ENCODE measurements at regions not wholly inside any gene's neighbourhood (a gene's known extent, or its start where the extent isn't known, plus 50 kb on each side); places are given as distances from the start of the nearest gene placed in this dataset.

- Histone ChIP-seq H3K36me3 (ENCODE audit: insufficient read depth) (no peaks in the 10 kb centered on the region), H3K4me1 (ENCODE audit: insufficient read depth) (no peaks in the 10 kb centered on the region), H3K79me2 (replicated peaks; ENCODE audit: insufficient read depth) (no peaks in the 10 kb centered on the region), H3K27ac (ENCODE audit: low read depth) (no peak overlapping the region), H3K27me3 (ENCODE audit: insufficient read depth) (no peaks in the 10 kb centered on the region), H2AFZ (peak overlapping the region; percentile 77), H3K4me2 (no peak overlapping the region), H3F3A (replicated peaks; ENCODE audit: low read depth) (no peaks in the 10 kb centered on the region), H4K20me1 (replicated peaks; ENCODE audit: insufficient read depth) (no peaks in the 10 kb centered on the region), H3K9me2 (ENCODE audit: insufficient read depth) (no peaks in the 10 kb centered on the region), H3K4me3 (no peak overlapping the region)
- Mint-ChIP-seq H3K27me3 (ENCODE audit: insufficient read depth, low read depth, poor library complexity) (no peaks in the 10 kb centered on the region), H3K4me3 (no peak overlapping the region), H3K27ac (no peak overlapping the region), H3K4me1 (peaks cover 10% of the 10 kb centered on the region), H3K36me3 (ENCODE audit: low read depth) (no peaks in the 10 kb centered on the region), H3K9me3 (no peaks in the 10 kb centered on the region)
- DNase-seq (ENCODE audit: low spot score) = peak; percentile 67
- TF ChIP-seq POLR2AphosphoS5 (IDR thresholded peaks at IDR 0.05; ENCODE audit: low read depth) (no peak), NANOG (IDR thresholded peaks at IDR 0.05; ENCODE audit: borderline replicate concordance) (no peak), ZNF114 (CRISPR knock-in tag; IDR thresholded peaks at IDR 0.05) (no peak), ZNF462 (CRISPR knock-in tag; IDR thresholded peaks at IDR 0.05) (no peak), EZH2 (IDR thresholded peaks at IDR 0.05; ENCODE audit: low read depth, unreplicated experiment) (no peak), JUNB (IDR thresholded peaks at IDR 0.05; ENCODE audit: unreplicated experiment) (no peak), EZH2phosphoT487 (IDR thresholded peaks at IDR 0.05; ENCODE audit: unreplicated experiment) (no peak), REST (IDR thresholded peaks at IDR 0.05; ENCODE audit: unreplicated experiment) (no peak), CREB1 (CRISPR knock-in tag; IDR thresholded peaks at IDR 0.05; ENCODE audit: low read depth) (no peak), ZNF331 (CRISPR knock-in tag; IDR thresholded peaks at IDR 0.05; ENCODE audit: low read depth) (no peak), STAT1 (IDR thresholded peaks at IDR 0.05; ENCODE audit: unreplicated experiment) (no peak)
- TF ChIP-seq, protein P1, sequence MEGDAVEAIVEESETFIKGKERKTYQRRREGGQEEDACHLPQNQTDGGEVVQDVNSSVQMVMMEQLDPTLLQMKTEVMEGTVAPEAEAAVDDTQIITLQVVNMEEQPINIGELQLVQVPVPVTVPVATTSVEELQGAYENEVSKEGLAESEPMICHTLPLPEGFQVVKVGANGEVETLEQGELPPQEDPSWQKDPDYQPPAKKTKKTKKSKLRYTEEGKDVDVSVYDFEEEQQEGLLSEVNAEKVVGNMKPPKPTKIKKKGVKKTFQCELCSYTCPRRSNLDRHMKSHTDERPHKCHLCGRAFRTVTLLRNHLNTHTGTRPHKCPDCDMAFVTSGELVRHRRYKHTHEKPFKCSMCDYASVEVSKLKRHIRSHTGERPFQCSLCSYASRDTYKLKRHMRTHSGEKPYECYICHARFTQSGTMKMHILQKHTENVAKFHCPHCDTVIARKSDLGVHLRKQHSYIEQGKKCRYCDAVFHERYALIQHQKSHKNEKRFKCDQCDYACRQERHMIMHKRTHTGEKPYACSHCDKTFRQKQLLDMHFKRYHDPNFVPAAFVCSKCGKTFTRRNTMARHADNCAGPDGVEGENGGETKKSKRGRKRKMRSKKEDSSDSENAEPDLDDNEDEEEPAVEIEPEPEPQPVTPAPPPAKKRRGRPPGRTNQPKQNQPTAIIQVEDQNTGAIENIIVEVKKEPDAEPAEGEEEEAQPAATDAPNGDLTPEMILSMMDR (conservative IDR thresholded peaks at IDR 0.05; ENCODE audit: low read depth in 2 of 2) = no peak
- TF ChIP-seq, protein P2, sequence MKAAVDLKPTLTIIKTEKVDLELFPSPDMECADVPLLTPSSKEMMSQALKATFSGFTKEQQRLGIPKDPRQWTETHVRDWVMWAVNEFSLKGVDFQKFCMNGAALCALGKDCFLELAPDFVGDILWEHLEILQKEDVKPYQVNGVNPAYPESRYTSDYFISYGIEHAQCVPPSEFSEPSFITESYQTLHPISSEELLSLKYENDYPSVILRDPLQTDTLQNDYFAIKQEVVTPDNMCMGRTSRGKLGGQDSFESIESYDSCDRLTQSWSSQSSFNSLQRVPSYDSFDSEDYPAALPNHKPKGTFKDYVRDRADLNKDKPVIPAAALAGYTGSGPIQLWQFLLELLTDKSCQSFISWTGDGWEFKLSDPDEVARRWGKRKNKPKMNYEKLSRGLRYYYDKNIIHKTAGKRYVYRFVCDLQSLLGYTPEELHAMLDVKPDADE (IDR thresholded peaks at IDR 0.05) = no peak
- ATAC-seq = peak; percentile 87
These were observed 979.1 kb upstream of the CTNND2 start for GRCh38 chr5:12883395-12883794.

Measured in GM23338 (cell line).